Heart right ventricle (tissue), 16 donors: ENCODE measurements at regions not wholly inside any gene's neighbourhood (a gene's known extent, or its start where the extent isn't known, plus 50 kb on each side); places are given as distances from the start of the nearest gene placed in this dataset.
A peak's percentile ranks its signal among the peaks of the same experiment; 100 is the strongest.
"Not testable (repeated sequence)": the region's sequence is repeated elsewhere in the genome, so short reads cannot be mapped to it uniquely, and the experiment has no call there.

Experiments
- ATAC-seq, 8 donors: fragments of 200-7000 bp; cut with Tn5 transposase; one replicate each; pipeline ENCODE4 v1.9.1; 2020; ENCODE audit warnings: mild to moderate bottlenecking in 8 of 8, moderate library complexity in 8 of 8, moderate number of reproducible peaks in 1 of 8
- DNase-seq, 2 donors: peaks; one replicate each; pipeline ENCODE4 v3.0.0-alpha.2; 2020
- H3K27ac ChIP-seq, 10 donors: fragments of 200-600 bp; sonication (generic) in 2 of 10; one replicate each; pipeline versions ENCODE4 v1.5.0 to v1.8.0; 2020 to 2022; ENCODE audit warnings: mild to moderate bottlenecking in 3 of 10
- H3K27me3 ChIP-seq, 7 donors: fragments of 200-600 bp; one replicate each; pipeline ENCODE4 v1.8.0; 2021 to 2022; ENCODE audit warnings: mild to moderate bottlenecking in 2 of 7
- H3K36me3 ChIP-seq, 9 donors: fragments of 200-600 bp; sonication (generic) in 1 of 9; one replicate each; pipeline versions ENCODE4 v1.5.0 to v1.8.0; 2020 to 2022; ENCODE audit warnings: mild to moderate bottlenecking in 2 of 9
- H3K4me1 ChIP-seq, 9 donors: fragments of 200-600 bp; sonication (generic) in 1 of 9; one replicate each; pipeline versions ENCODE4 v1.5.0 to v1.8.0; 2020 to 2022; ENCODE audit warnings: mild to moderate bottlenecking in 4 of 9
- H3K4me3 ChIP-seq, 10 donors: fragments of 200-600 bp; sonication (generic) in 2 of 10; one replicate each; pipeline versions ENCODE4 v1.5.0 to v1.8.0; 2020 to 2022; ENCODE audit warnings: mild to moderate bottlenecking in 7 of 10, moderate library complexity in 2 of 10
- H3K9me3 ChIP-seq, 11 donors: fragments of 200-600 bp in 10 of 11; sonication (generic) in 2 of 11; one replicate each; pipeline versions ENCODE4 v1.5.0 to v1.8.0; 2013 to 2022; ENCODE audit warnings: mild to moderate bottlenecking in 2 of 11, control low read depth in 1 of 11, moderate library complexity in 1 of 11
- WGBS, 2 donors: extraction: QIAGEN DNeasy Blood & Tissue Kit; methylation state at CpG; one replicate each; pipeline ENCODE4 v1.1.7; 2013; ENCODE audit warnings: inconsistent platforms in 1 of 2; 5-methylcytosine and 5-hydroxymethylcytosine counted together
- intact Hi-C, 10 donors: fragments of 100-400 bp; cut with DNase I; formaldehyde crosslinking; loops; one replicate each; pipeline versions ENCODE4 v1.11.1 to v1.14.2; 2022
- donor health status: Arrhythmogenic right ventricular cardiomyopathy.
- donor health status: ischemic (EF 13 %, LVEDD 7.1; RV severe dilation, severe dysfunction).
- donor health status: healthy with polysubstance abuse.
- donor health status: DM: no; HTN: yes; CAD: no.
- donor health status: DM: no; HTN: no; CAD: no.
- donor health status: ischemic (EF 25% LVEDD 6.9; RV normal size, moderate dysfunction).
- donor health status: ischemic (EF 25% LVEDD 5.7; RV mildly dilated, moderate dysfunction).
- donor health status: healthy.
- donor health status: DM: yes; HTN: yes; CAD: no.
- donor health status: Ischemic cardiomyopathy.
- donor health status: ischemic (EF 35%, LVEDD 5.7; RV mildly dilated, moderate dysfunction).
- donor health status: nonischemic (EF 11% LVEDD 7.7; RV severe dilation, severe dysfunction).
- donor health status: DM: yes; HTN: yes; CAD: no.
- donor health status: PGD.
- donor health status: ischemic (EF 29% LVEDD 5.4; RV normal size, mild dysfunction).
- donor health status: nonischemic (EF 23%, LVEDD 6.1; RV moderate dilation, normal function).

GRCh38 chr16:21373454-21373853 lies 95.4 kb upstream of the CRYM start:
- 82 to 94% methylated on average over 2 of the region's 2 CpGs for WGBS, 2 donors
- DNase-seq, H3K27me3 ChIP-seq, ATAC-seq, intact Hi-C loops, H3K27ac ChIP-seq, H3K4me3 ChIP-seq, H3K36me3 ChIP-seq, H3K9me3 ChIP-seq, H3K4me1 ChIP-seq: not testable (repeated sequence)

GRCh38 chr16:21372862-21373261 lies 94.8 kb upstream of the CRYM start:
- H3K9me3 ChIP-seq, H3K36me3 ChIP-seq, intact Hi-C loops, H3K4me1 ChIP-seq, DNase-seq, H3K4me3 ChIP-seq, H3K27me3 ChIP-seq, H3K27ac ChIP-seq, ATAC-seq: not testable (repeated sequence)
- 84 to 88% methylated on average over 6 of the region's 7 CpGs for WGBS, 2 donors

GRCh38 chr16:21372162-21372835 lies 94.2 kb upstream of the CRYM start:
- intact Hi-C loops, H3K27me3 ChIP-seq, H3K4me1 ChIP-seq, DNase-seq, H3K27ac ChIP-seq, H3K36me3 ChIP-seq, H3K9me3 ChIP-seq, H3K4me3 ChIP-seq: not testable (repeated sequence)
- WGBS, 2 donors: 56 to 76% methylated on average over 14 to 15 of the region's 18 CpGs
- peak in 1 of 8 donors; percentile 12 for ATAC-seq

- WGBS, 2 donors: 84 to 89% methylated on average over 5 of the region's 5 CpGs
- H3K4me1 ChIP-seq, H3K9me3 ChIP-seq, H3K27me3 ChIP-seq, H3K4me3 ChIP-seq, ATAC-seq, intact Hi-C loops, H3K27ac ChIP-seq, H3K36me3 ChIP-seq, DNase-seq: not testable (repeated sequence)
Measured at GRCh38 chr16:21370791-21371190, 92.7 kb upstream of the CRYM start.

- H3K27me3 ChIP-seq, H3K4me1 ChIP-seq, intact Hi-C loops, H3K36me3 ChIP-seq, H3K27ac ChIP-seq, H3K4me3 ChIP-seq, H3K9me3 ChIP-seq: not testable (repeated sequence)
- ATAC-seq: peak; percentile 54 to 95 (median 82)
- peak in 1 of 2 donors; percentile 24 for DNase-seq
- 63 to 74% methylated on average over 4 of the region's 5 CpGs for WGBS, 2 donors
Measured at GRCh38 chr16:21368973-21369942, 91.2 kb upstream of the CRYM start.

GRCh38 chr16:21367733-21368421 lies 89.8 kb upstream of the CRYM start:
- ATAC-seq, intact Hi-C loops: not testable (repeated sequence)

GRCh38 chr16:21366998-21367397 lies 88.9 kb upstream of the CRYM start:
- H3K4me3 ChIP-seq, H3K27ac ChIP-seq, H3K4me1 ChIP-seq, H3K27me3 ChIP-seq, DNase-seq, H3K9me3 ChIP-seq, H3K36me3 ChIP-seq, ATAC-seq, intact Hi-C loops: not testable (repeated sequence)
- WGBS, 2 donors: 85 to 92% methylated on average over 2 of the region's 2 CpGs

More at GRCh38 chr16:21367733-21368421, 89.8 kb upstream of the CRYM start:
- H3K4me1 ChIP-seq, H3K27me3 ChIP-seq, DNase-seq, H3K27ac ChIP-seq, H3K36me3 ChIP-seq, H3K9me3 ChIP-seq, H3K4me3 ChIP-seq: not testable (repeated sequence)
- 84 to 86% methylated on average over 9 of the region's 9 CpGs for WGBS, 2 donors

GRCh38 chr16:21365541-21365940 lies 87.5 kb upstream of the CRYM start:
- ATAC-seq, H3K27me3 ChIP-seq, H3K27ac ChIP-seq, H3K4me1 ChIP-seq, DNase-seq, intact Hi-C loops, H3K4me3 ChIP-seq, H3K36me3 ChIP-seq, H3K9me3 ChIP-seq: not testable (repeated sequence)
- WGBS, 2 donors: 86 to 92% methylated on average over 4 of the region's 4 CpGs

- not testable (repeated sequence) for H3K4me1 ChIP-seq, H3K9me3 ChIP-seq
Measured at GRCh38 chr16:21363550-21364223, 85.6 kb upstream of the CRYM start.

GRCh38 chr16:21361612-21362227 lies 83.6 kb upstream of the CRYM start:
- H3K9me3 ChIP-seq, H3K4me1 ChIP-seq, H3K27me3 ChIP-seq, H3K36me3 ChIP-seq, intact Hi-C loops, H3K27ac ChIP-seq, H3K4me3 ChIP-seq: not testable (repeated sequence)
- DNase-seq: peak in 1 of 2 donors; percentile 14
- ATAC-seq: peak in 7 of 8 donors; percentile 35 to 77 (median 73)
- 43 to 49% methylated on average over 8 to 9 of the region's 9 CpGs for WGBS, 2 donors

More at GRCh38 chr16:21363550-21364223, 85.6 kb upstream of the CRYM start:
- H3K4me3 ChIP-seq, H3K36me3 ChIP-seq, intact Hi-C loops, DNase-seq, H3K27me3 ChIP-seq: not testable (repeated sequence)
- peak in 1 of 8 donors; percentile 41 for ATAC-seq
- WGBS, 2 donors: 91 to 95% methylated on average over 10 of the region's 10 CpGs
- H3K27ac ChIP-seq: peak overlapping the region in 1 of 10 donors; percentile 6
